ENCODE measurements at regions not wholly inside any gene's neighbourhood (a gene's known extent, or its start where the extent isn't known, plus 50 kb on each side); places are given as distances from the start of the nearest gene placed in this dataset.
A peak's percentile ranks its signal among the peaks of the same experiment; 100 is the strongest.

GRCh38 chr11:87726506-87726905 lies 448.7 kb downstream of the RAB38 start:
- no peaks in the 10 kb centered on the region for H3K27me3 Mint-ChIP-seq (ENCODE audit: low read depth)
- H3K36me3 Mint-ChIP-seq (ENCODE audit: low read depth), result no peaks in the 10 kb centered on the region
- peaks cover 6% of the 10 kb centered on the region for H3K9me3 Mint-ChIP-seq

DNA sequence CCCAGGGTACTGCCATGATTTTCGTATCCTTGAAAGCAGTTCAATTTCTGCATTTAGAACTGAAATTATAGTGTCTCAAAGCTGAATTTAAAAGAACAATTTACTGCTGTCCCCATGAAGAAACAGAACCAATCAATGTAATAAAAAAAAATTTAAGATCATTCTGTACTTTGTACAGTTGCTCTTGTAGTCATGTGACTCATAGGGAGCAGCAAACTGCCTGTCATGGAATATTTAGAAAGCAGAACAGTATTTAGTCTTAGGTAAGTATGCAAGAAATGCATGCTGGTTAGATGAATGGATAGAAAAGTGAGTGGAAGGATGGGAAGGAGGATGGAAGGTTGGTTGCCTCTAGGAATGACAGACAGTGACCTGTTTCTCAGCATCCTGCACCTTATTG lies 450.9 kb downstream of the RAB38 start:
- H3K27me3 Mint-ChIP-seq (ENCODE audit: low read depth), result no peaks in the 10 kb centered on the region
- H3K27ac Mint-ChIP-seq (ENCODE audit: unreplicated experiment), result no peak overlapping the region
- DNase-seq (ENCODE audit: low read depth, low spot score), result no peak
- no peaks in the 10 kb centered on the region for H3K36me3 Mint-ChIP-seq (ENCODE audit: low read depth)
- no peak overlapping the region for H3K4me3 Mint-ChIP-seq
- TF ChIP-seq, protein P1, sequence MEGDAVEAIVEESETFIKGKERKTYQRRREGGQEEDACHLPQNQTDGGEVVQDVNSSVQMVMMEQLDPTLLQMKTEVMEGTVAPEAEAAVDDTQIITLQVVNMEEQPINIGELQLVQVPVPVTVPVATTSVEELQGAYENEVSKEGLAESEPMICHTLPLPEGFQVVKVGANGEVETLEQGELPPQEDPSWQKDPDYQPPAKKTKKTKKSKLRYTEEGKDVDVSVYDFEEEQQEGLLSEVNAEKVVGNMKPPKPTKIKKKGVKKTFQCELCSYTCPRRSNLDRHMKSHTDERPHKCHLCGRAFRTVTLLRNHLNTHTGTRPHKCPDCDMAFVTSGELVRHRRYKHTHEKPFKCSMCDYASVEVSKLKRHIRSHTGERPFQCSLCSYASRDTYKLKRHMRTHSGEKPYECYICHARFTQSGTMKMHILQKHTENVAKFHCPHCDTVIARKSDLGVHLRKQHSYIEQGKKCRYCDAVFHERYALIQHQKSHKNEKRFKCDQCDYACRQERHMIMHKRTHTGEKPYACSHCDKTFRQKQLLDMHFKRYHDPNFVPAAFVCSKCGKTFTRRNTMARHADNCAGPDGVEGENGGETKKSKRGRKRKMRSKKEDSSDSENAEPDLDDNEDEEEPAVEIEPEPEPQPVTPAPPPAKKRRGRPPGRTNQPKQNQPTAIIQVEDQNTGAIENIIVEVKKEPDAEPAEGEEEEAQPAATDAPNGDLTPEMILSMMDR (conservative IDR thresholded peaks at IDR 0.05), result no peak
- H3K9me3 Mint-ChIP-seq, result peaks cover 3% of the 10 kb centered on the region
- H3K4me1 Mint-ChIP-seq, result no peaks in the 10 kb centered on the region

More at GRCh38 chr11:87726506-87726905, 448.7 kb downstream of the RAB38 start:
- TF ChIP-seq, protein P1 (conservative IDR thresholded peaks at IDR 0.05), result no peak
- no peak for DNase-seq (ENCODE audit: low read depth, low spot score)
- H3K4me1 Mint-ChIP-seq, result no peaks in the 10 kb centered on the region
- no peak overlapping the region for H3K27ac Mint-ChIP-seq (ENCODE audit: unreplicated experiment)
- no peak overlapping the region for H3K4me3 Mint-ChIP-seq

GRCh38 chr11:87722756-87723565 lies 452.3 kb downstream of the RAB38 start:
- no peaks in the 10 kb centered on the region for H3K4me1 Mint-ChIP-seq
- DNase-seq (ENCODE audit: low read depth, low spot score), result no peak

GRCh38 chr11:87719326-87720073 lies 455.7 kb downstream of the RAB38 start:
- Mint-ChIP-seq H3K27me3 (ENCODE audit: low read depth) (no peaks in the 10 kb centered on the region), H3K36me3 (ENCODE audit: low read depth) (no peaks in the 10 kb centered on the region), H3K4me3 (no peak overlapping the region), H3K9me3 (peaks cover 3% of the 10 kb centered on the region), H3K27ac (ENCODE audit: unreplicated experiment) (no peak overlapping the region), H3K4me1 (no peaks in the 10 kb centered on the region)
- DNase-seq (ENCODE audit: low read depth, low spot score), result no peak
- TF ChIP-seq, protein P1 (conservative IDR thresholded peaks at IDR 0.05), result no peak

More at GRCh38 chr11:87722756-87723565, 452.3 kb downstream of the RAB38 start:
- Mint-ChIP-seq H3K9me3 (peaks cover 3% of the 10 kb centered on the region), H3K36me3 (ENCODE audit: low read depth) (no peaks in the 10 kb centered on the region), H3K4me3 (no peak overlapping the region), H3K27me3 (ENCODE audit: low read depth) (no peaks in the 10 kb centered on the region), H3K27ac (ENCODE audit: unreplicated experiment) (no peak overlapping the region)
- TF ChIP-seq, protein P1 (conservative IDR thresholded peaks at IDR 0.05), result peak; percentile 68

DNA sequence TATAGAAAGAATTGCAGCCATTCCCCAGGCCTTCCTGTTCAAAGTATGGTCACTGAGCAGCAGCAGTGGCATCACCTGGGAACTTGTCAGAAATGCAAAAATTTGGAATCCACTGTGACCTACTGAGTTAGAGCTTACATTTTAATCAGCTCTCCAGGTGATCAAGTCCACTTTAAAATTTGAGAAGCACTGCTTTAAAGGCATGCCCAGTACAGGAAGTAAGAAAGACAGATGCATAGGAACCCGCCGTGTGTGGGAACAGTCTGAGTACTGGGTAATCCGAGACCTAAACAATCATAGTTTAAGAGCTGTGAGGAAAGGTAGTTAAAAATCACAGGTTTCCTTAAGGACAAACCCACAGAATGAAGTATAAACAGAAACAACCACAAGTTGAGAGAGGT lies 462.4 kb downstream of the RAB38 start:
- no peak overlapping the region for H3K27ac Mint-ChIP-seq (ENCODE audit: unreplicated experiment)
- no peaks in the 10 kb centered on the region for H3K36me3 Mint-ChIP-seq (ENCODE audit: low read depth)
- peaks cover 7% of the 10 kb centered on the region for H3K9me3 Mint-ChIP-seq
- TF ChIP-seq, protein P1 (conservative IDR thresholded peaks at IDR 0.05), result no peak
- no peaks in the 10 kb centered on the region for H3K27me3 Mint-ChIP-seq (ENCODE audit: low read depth)
- DNase-seq (ENCODE audit: low read depth, low spot score), result no peak
- no peaks in the 10 kb centered on the region for H3K4me1 Mint-ChIP-seq
- H3K4me3 Mint-ChIP-seq, result no peak overlapping the region
